Stimulated activated CD4-positive, alpha-beta T cell treated with anti-CD3 and anti-CD28 coated beads, Interleukin-1b, Interleukin-23, amount 100 ng/mL, for 24 hours (primary cell): ENCODE measurements at regions not wholly inside any gene's neighbourhood (a gene's known extent, or its start where the extent isn't known, plus 50 kb on each side); places are given as distances from the start of the nearest gene placed in this dataset.
A peak's percentile ranks its signal among the peaks of the same experiment; 100 is the strongest.

Experiments
- DNase-seq, 4 experiments: peaks; one replicate each; pipeline ENCODE4 v3.0.0-alpha.2; 2020; ENCODE audit warnings: low read depth in 4 of 4, low spot score in 1 of 4

- no peak for DNase-seq
These were observed 476.9 kb upstream of the GOT2 start for GRCh38 chr16:59210955-59211541.

GRCh38 chr16:59205403-59205802 lies 471.3 kb upstream of the GOT2 start:
- DNase-seq = no peak

- no peak for DNase-seq
These were observed 470.5 kb upstream of the GOT2 start for GRCh38 chr16:59204589-59204988.

GRCh38 chr16:59202233-59202862 lies 468.2 kb upstream of the GOT2 start:
- no peak for DNase-seq

GRCh38 chr16:59201821-59202220 lies 467.7 kb upstream of the GOT2 start:
- no peak for DNase-seq

GRCh38 chr16:59201160-59201559 lies 467.0 kb upstream of the GOT2 start:
- no peak for DNase-seq

GRCh38 chr16:59198487-59198886 lies 464.4 kb upstream of the GOT2 start:
- DNase-seq = no peak

GRCh38 chr16:59195242-59195641 lies 461.1 kb upstream of the GOT2 start:
- DNase-seq = no peak

GRCh38 chr16:59193637-59194036 lies 459.5 kb upstream of the GOT2 start:
- DNase-seq = no peak

- DNase-seq = peak in 1 of 4 experiments; percentile 3
These were observed 458.6 kb upstream of the GOT2 start for GRCh38 chr16:59192551-59193199.

GRCh38 chr16:59190731-59191130 lies 456.6 kb upstream of the GOT2 start:
- no peak for DNase-seq

GRCh38 chr16:59188029-59188428 lies 453.9 kb upstream of the GOT2 start:
- no peak for DNase-seq

GRCh38 chr16:59181821-59182420 lies 447.8 kb upstream of the GOT2 start:
- no peak for DNase-seq

- DNase-seq = no peak
These were observed 446.0 kb upstream of the GOT2 start for GRCh38 chr16:59180083-59180476.

- no peak for DNase-seq
These were observed 445.4 kb upstream of the GOT2 start for GRCh38 chr16:59179446-59180082.

GRCh38 chr16:59173408-59173831 lies 439.3 kb upstream of the GOT2 start:
- DNase-seq = no peak

GRCh38 chr16:59170099-59170712 lies 436.1 kb upstream of the GOT2 start:
- DNase-seq = no peak

GRCh38 chr16:59169168-59169567 lies 435.1 kb upstream of the GOT2 start:
- DNase-seq = no peak

- no peak for DNase-seq
These were observed 434.5 kb upstream of the GOT2 start for GRCh38 chr16:59168461-59169114.

GRCh38 chr16:59164461-59164860 lies 430.3 kb upstream of the GOT2 start:
- no peak for DNase-seq
